ENCODE measurements at regions not wholly inside any gene's neighbourhood (a gene's known extent, or its start where the extent isn't known, plus 50 kb on each side); places are given as distances from the start of the nearest gene placed in this dataset.
A peak's percentile ranks its signal among the peaks of the same experiment; 100 is the strongest.

- 2 to 4% methylated on average over 38 to 43 of the region's 43 CpGs for WGBS, 2 donors
- peak; percentile 60 to 77 (median 69) for DNase-seq
- peak; percentile 74 for ATAC-seq
- Histone ChIP-seq H3K27me3 (no peaks in the 10 kb centered on the region), H3K4me3 (peak overlapping the region in 1 of 2 donors; percentile 15), H3K9me3 (no peaks in the 10 kb centered on the region), H3K36me3 (replicated peaks in 1 of 2; ENCODE audit: insufficient read depth in 1 of 2, low read depth in 2 of 2) (no peaks in the 10 kb centered on the region), H3K4me1 (peaks cover 11% of the 10 kb centered on the region), H3K27ac (peak overlapping the region; percentile 32 to 70 (median 57))
- intact Hi-C loops (cut with DNase I), result no loop called here
- TF ChIP-seq POLR2A (IDR thresholded peaks at IDR 0.05), result no peak
Measured at GRCh38 chr13:23979361-23980159, 82.3 kb upstream of the C1QTNF9B start.

- Histone ChIP-seq H3K36me3 (replicated peaks in 1 of 2; ENCODE audit: insufficient read depth in 1 of 2, low read depth in 2 of 2) (no peaks in the 10 kb centered on the region), H3K27ac (peak overlapping the region in 3 of 4 donors; percentile 32 to 70 (median 63)), H3K4me1 (peaks cover 17% of the 10 kb centered on the region), H3K9me3 (no peaks in the 10 kb centered on the region), H3K4me3 (peak overlapping the region in 1 of 2 donors; percentile 15), H3K27me3 (no peaks in the 10 kb centered on the region)
- TF ChIP-seq CTCF (IDR thresholded peaks at IDR 0.05), result no peak
- TF ChIP-seq POLR2A (IDR thresholded peaks at IDR 0.05), result peak in 2 of 3 donors; percentile 18 to 23
- intact Hi-C loops (cut with DNase I), result no loop called here
- ATAC-seq, result peak; percentile 80
- WGBS, 2 donors, result 0 to 2% methylated on average over 11 to 28 of the region's 28 CpGs
- DNase-seq, result peak; percentile 78 to 89 (median 84)
Measured at GRCh38 chr13:23980160-23980551, 82.9 kb upstream of the C1QTNF9B start.

GRCh38 chr13:23983671-23984070 is 86.4 kb upstream of the C1QTNF9B start:
- ATAC-seq (no peak), DNase-seq (no peak)
- TF ChIP-seq POLR2A (IDR thresholded peaks at IDR 0.05) (no peak), CTCF (IDR thresholded peaks at IDR 0.05) (no peak)
- H3K36me3 ChIP-seq (replicated peaks in 1 of 2; ENCODE audit: insufficient read depth in 1 of 2, low read depth in 2 of 2), result no peaks in the 10 kb centered on the region
- H3K4me1 ChIP-seq, result peaks cover 42% of the 10 kb centered on the region
- H3K4me3 ChIP-seq, result no peak overlapping the region
- H3K9me3 ChIP-seq, result no peaks in the 10 kb centered on the region
- H3K27me3 ChIP-seq, result no peaks in the 10 kb centered on the region
- 83 to 87% methylated on average over 4 of the region's 4 CpGs for WGBS, 2 donors
- peak overlapping the region; percentile 17 to 64 (median 50) for H3K27ac ChIP-seq
- intact Hi-C loops (cut with DNase I), result no loop called here

- 24 to 26% methylated on average over 8 of the region's 8 CpGs for WGBS, 2 donors
- no peaks in the 10 kb centered on the region for H3K9me3 ChIP-seq
- no peaks in the 10 kb centered on the region for H3K27me3 ChIP-seq
- intact Hi-C loops (cut with DNase I), result no loop called here
- H3K36me3 ChIP-seq (replicated peaks in 1 of 2; ENCODE audit: insufficient read depth in 1 of 2, low read depth in 2 of 2), result no peaks in the 10 kb centered on the region
- DNase-seq (peak; percentile 57 to 81 (median 78)), ATAC-seq (peak; percentile 63)
- TF ChIP-seq CTCF (IDR thresholded peaks at IDR 0.05) (no peak), POLR2A (IDR thresholded peaks at IDR 0.05) (no peak)
- peaks cover 39% of the 10 kb centered on the region for H3K4me1 ChIP-seq
- peak overlapping the region; percentile 35 to 64 (median 50) for H3K27ac ChIP-seq
- H3K4me3 ChIP-seq, result no peak overlapping the region
Measured at GRCh38 chr13:23984546-23984945, 87.2 kb upstream of the C1QTNF9B start.

- intact Hi-C loops (cut with DNase I), result no loop called here
Measured at GRCh38 chr13:23985060-23985459, 87.8 kb upstream of the C1QTNF9B start.

More at GRCh38 chr13:23985060-23985459, 87.8 kb upstream of the C1QTNF9B start:
- 37 to 38% methylated on average over 7 of the region's 7 CpGs for WGBS, 2 donors
- Histone ChIP-seq H3K27ac (peak overlapping the region; percentile 35 to 64 (median 50)), H3K4me3 (no peak overlapping the region), H3K36me3 (replicated peaks in 1 of 2; ENCODE audit: insufficient read depth in 1 of 2, low read depth in 2 of 2) (no peaks in the 10 kb centered on the region), H3K27me3 (no peaks in the 10 kb centered on the region), H3K4me1 (peaks cover 41% of the 10 kb centered on the region), H3K9me3 (no peaks in the 10 kb centered on the region)
- ATAC-seq (no peak), DNase-seq (no peak)
- TF ChIP-seq POLR2A (IDR thresholded peaks at IDR 0.05) (no peak), CTCF (IDR thresholded peaks at IDR 0.05) (no peak)
